WTC11 (cell line): ENCODE measurements at regions not wholly inside any gene's neighbourhood (a gene's known extent, or its start where the extent isn't known, plus 50 kb on each side); places are given as distances from the start of the nearest gene placed in this dataset.

Source experiments
- ATAC-seq: fragments of 200-7000 bp; cut with Tn5 transposase; 2 replicates; pipeline ENCODE4 v1.10.0; 2021; ENCODE audit warnings: mild to moderate bottlenecking, moderate library complexity
- CTCF ChIA-PET: fragments of 300-600 bp; sonication (Branson Sonifier 250); formaldehyde crosslinking; loops from one replicate; lab custom pipeline; 2021; ENCODE audit warnings: antibody characterized with exemption; lab: Charles Lee
- POLR2A ChIA-PET: fragments of 350-600 bp; sonication (Branson Sonifier 250); formaldehyde crosslinking; loops from one replicate; lab custom pipeline; 2021; ENCODE audit warnings: antibody characterized with exemption; lab: Charles Lee
- DNase-seq: peaks from one replicate; pipeline ENCODE4 v3.0.0; 2021; ENCODE audit warnings: low spot score
- H3K27ac Mint-ChIP-seq: 2 replicates; pipeline ENCODE4 v1.8.0; 2021; ENCODE audit warnings: mixed read lengths
- H3K27me3 Mint-ChIP-seq: 2 replicates; pipeline ENCODE4 v1.8.0; 2021; ENCODE audit warnings: low read depth, mild to moderate bottlenecking, moderate library complexity, mixed read lengths
- H3K36me3 Mint-ChIP-seq: 2 replicates; pipeline ENCODE4 v1.8.0; 2021; ENCODE audit warnings: mixed read lengths
- H3K4me1 Mint-ChIP-seq: 2 replicates; pipeline ENCODE4 v1.8.0; 2022; ENCODE audit warnings: mixed read lengths
- H3K4me3 Mint-ChIP-seq: 2 replicates; pipeline ENCODE4 v1.8.0; 2021; ENCODE audit warnings: mild to moderate bottlenecking, moderate library complexity, mixed read lengths
- H3K9me3 Mint-ChIP-seq: 2 replicates; pipeline ENCODE4 v1.8.0; 2021; ENCODE audit warnings: mixed read lengths
- ATF1 ChIP-seq: sonication (generic); formaldehyde crosslinking; IDR thresholded peaks from 2 replicates; pipeline ENCODE4 v1.8.1; 2023; ENCODE audit warnings: mild to moderate bottlenecking, moderate library complexity, missing genetic modification reagents
- CREM ChIP-seq: sonication (generic); formaldehyde crosslinking; IDR thresholded peaks from 2 replicates; pipeline ENCODE4 v1.8.1; 2022; ENCODE audit warnings: mild to moderate bottlenecking, missing genetic modification reagents, moderate library complexity
- CTCF ChIP-seq: fragments of 200-600 bp; IDR thresholded peaks from 2 replicates; pipeline ENCODE4 v1.8.0; 2022; ENCODE audit warnings: antibody characterized with exemption
- E2F4 ChIP-seq: sonication (generic); formaldehyde crosslinking; IDR thresholded peaks from 2 replicates; pipeline ENCODE4 v1.8.1; 2022; ENCODE audit warnings: low read depth, mild to moderate bottlenecking, moderate library complexity, missing genetic modification reagents, borderline replicate concordance
- JAZF1 ChIP-seq: fragments of 250-450 bp; sonication (Bioruptor Pico); IDR thresholded peaks from 2 replicates; pipeline ENCODE4 v1.9.0; 2021; ENCODE audit warnings: moderate library complexity, mild to moderate bottlenecking, inconsistent platforms
- TEAD1 ChIP-seq: sonication (generic); formaldehyde crosslinking; IDR thresholded peaks from 2 replicates; pipeline ENCODE4 v1.8.0; 2022; ENCODE audit warnings: mild to moderate bottlenecking, missing genetic modification reagents
- ZNF219 ChIP-seq: sonication (generic); formaldehyde crosslinking; IDR thresholded peaks from 2 replicates; pipeline ENCODE4 v1.8.0; 2023; ENCODE audit warnings: missing genetic modification reagents, mild to moderate bottlenecking, borderline replicate concordance
- ZNF416 ChIP-seq: fragments of 250-450 bp; sonication (Bioruptor Pico); IDR thresholded peaks from 2 replicates; pipeline ENCODE4 v1.9.0; 2021; ENCODE audit warnings: mild to moderate bottlenecking, inconsistent platforms
- ZNF423 ChIP-seq: fragments of 250-450 bp; sonication (Bioruptor Pico); IDR thresholded peaks from 2 replicates; pipeline ENCODE4 v2.1.2; 2022; ENCODE audit warnings: mild to moderate bottlenecking, moderate library complexity
- TF ChIP-seq, protein P1 (sequence below): fragments of 250-450 bp; sonication (Bioruptor Pico); IDR thresholded peaks from 2 replicates; pipeline ENCODE4 v1.9.0; 2021; ENCODE audit warnings: mild to moderate bottlenecking, borderline replicate concordance
- TF ChIP-seq, protein P2 (sequence below): fragments of 250-450 bp; sonication (Bioruptor Pico); IDR thresholded peaks from 2 replicates; pipeline ENCODE4 v1.9.0; 2021; ENCODE audit warnings: mild to moderate bottlenecking
- TF ChIP-seq, protein P3 (sequence below): fragments of 250-450 bp; sonication (Bioruptor Pico); IDR thresholded peaks from 2 replicates; pipeline ENCODE4 v1.8.0; 2021; ENCODE audit warnings: mild to moderate bottlenecking

DNA sequence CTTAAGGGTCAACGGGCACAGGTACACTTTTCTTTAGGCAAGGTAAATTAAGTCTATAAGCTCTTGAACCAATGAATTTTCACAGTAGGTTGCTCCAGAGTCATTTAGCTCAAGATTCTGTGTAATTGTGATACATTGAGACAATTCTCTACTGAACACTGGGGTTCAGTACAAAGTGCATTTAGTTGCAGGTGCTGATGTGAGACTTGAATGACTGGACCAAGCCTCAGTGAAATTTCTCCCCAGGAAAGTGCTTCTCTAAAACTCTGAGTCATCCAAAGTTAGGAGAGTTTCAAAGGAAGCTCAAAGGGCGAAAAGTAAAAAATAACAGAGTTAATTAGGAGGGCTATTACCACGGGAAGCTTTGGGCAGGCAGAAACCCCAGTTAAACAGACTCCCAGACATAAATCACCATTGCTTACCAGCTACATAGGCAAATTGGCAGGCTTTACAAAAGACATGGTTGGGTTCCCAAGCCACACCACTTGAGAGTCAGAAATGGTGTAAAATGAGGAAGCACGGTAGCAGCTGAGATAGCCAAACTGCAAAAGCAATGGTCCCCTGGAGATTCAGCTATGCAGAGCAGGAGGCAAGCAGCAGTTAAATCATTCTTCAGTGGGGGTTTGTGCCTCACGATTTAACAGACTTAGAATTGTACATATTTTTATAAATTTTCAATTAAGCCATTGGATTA is 202.6 kb downstream of the PCDH19 start:
- no peak for DNase-seq
- Mint-ChIP-seq H3K9me3 (no peaks in the 10 kb centered on the region), H3K36me3 (no peaks in the 10 kb centered on the region), H3K4me1 (peaks cover 7% of the 10 kb centered on the region), H3K27ac (no peak overlapping the region), H3K4me3 (no peak overlapping the region), H3K27me3 (no peaks in the 10 kb centered on the region)
- ATAC-seq, result no peak
- POLR2A ChIA-PET, result no interaction called here
- no peak for TF ChIP-seq ATF1 (CRISPR knock-in tag)
- TF ChIP-seq CTCF, result no peak
- TF ChIP-seq, protein P1, sequence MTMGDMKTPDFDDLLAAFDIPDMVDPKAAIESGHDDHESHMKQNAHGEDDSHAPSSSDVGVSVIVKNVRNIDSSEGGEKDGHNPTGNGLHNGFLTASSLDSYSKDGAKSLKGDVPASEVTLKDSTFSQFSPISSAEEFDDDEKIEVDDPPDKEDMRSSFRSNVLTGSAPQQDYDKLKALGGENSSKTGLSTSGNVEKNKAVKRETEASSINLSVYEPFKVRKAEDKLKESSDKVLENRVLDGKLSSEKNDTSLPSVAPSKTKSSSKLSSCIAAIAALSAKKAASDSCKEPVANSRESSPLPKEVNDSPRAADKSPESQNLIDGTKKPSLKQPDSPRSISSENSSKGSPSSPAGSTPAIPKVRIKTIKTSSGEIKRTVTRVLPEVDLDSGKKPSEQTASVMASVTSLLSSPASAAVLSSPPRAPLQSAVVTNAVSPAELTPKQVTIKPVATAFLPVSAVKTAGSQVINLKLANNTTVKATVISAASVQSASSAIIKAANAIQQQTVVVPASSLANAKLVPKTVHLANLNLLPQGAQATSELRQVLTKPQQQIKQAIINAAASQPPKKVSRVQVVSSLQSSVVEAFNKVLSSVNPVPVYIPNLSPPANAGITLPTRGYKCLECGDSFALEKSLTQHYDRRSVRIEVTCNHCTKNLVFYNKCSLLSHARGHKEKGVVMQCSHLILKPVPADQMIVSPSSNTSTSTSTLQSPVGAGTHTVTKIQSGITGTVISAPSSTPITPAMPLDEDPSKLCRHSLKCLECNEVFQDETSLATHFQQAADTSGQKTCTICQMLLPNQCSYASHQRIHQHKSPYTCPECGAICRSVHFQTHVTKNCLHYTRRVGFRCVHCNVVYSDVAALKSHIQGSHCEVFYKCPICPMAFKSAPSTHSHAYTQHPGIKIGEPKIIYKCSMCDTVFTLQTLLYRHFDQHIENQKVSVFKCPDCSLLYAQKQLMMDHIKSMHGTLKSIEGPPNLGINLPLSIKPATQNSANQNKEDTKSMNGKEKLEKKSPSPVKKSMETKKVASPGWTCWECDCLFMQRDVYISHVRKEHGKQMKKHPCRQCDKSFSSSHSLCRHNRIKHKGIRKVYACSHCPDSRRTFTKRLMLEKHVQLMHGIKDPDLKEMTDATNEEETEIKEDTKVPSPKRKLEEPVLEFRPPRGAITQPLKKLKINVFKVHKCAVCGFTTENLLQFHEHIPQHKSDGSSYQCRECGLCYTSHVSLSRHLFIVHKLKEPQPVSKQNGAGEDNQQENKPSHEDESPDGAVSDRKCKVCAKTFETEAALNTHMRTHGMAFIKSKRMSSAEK (CRISPR knock-in tag), result no peak
- CTCF ChIA-PET, result interaction anchor here (1.1 kb wide), 1 partner anchor 188 kb away, joined by 3 read pairs; no protein-coding TSS in a partner anchor

GRCh38 chrX:100204534-100204933 is 205.5 kb downstream of the PCDH19 start:
- CTCF ChIA-PET, result no interaction called here
- no peak overlapping the region for H3K27ac Mint-ChIP-seq
- H3K9me3 Mint-ChIP-seq, result no peaks in the 10 kb centered on the region
- no peak for TF ChIP-seq CREM (CRISPR knock-in tag)
- no peak for TF ChIP-seq ZNF416 (CRISPR knock-in tag)
- TF ChIP-seq, protein P2, sequence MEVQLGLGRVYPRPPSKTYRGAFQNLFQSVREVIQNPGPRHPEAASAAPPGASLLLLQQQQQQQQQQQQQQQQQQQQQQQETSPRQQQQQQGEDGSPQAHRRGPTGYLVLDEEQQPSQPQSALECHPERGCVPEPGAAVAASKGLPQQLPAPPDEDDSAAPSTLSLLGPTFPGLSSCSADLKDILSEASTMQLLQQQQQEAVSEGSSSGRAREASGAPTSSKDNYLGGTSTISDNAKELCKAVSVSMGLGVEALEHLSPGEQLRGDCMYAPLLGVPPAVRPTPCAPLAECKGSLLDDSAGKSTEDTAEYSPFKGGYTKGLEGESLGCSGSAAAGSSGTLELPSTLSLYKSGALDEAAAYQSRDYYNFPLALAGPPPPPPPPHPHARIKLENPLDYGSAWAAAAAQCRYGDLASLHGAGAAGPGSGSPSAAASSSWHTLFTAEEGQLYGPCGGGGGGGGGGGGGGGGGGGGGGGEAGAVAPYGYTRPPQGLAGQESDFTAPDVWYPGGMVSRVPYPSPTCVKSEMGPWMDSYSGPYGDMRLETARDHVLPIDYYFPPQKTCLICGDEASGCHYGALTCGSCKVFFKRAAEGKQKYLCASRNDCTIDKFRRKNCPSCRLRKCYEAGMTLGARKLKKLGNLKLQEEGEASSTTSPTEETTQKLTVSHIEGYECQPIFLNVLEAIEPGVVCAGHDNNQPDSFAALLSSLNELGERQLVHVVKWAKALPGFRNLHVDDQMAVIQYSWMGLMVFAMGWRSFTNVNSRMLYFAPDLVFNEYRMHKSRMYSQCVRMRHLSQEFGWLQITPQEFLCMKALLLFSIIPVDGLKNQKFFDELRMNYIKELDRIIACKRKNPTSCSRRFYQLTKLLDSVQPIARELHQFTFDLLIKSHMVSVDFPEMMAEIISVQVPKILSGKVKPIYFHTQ (CRISPR knock-in tag), result no peak
- no peak for TF ChIP-seq ZNF219 (CRISPR knock-in tag)
- no peak for TF ChIP-seq E2F4 (CRISPR knock-in tag)
- TF ChIP-seq, protein P3, sequence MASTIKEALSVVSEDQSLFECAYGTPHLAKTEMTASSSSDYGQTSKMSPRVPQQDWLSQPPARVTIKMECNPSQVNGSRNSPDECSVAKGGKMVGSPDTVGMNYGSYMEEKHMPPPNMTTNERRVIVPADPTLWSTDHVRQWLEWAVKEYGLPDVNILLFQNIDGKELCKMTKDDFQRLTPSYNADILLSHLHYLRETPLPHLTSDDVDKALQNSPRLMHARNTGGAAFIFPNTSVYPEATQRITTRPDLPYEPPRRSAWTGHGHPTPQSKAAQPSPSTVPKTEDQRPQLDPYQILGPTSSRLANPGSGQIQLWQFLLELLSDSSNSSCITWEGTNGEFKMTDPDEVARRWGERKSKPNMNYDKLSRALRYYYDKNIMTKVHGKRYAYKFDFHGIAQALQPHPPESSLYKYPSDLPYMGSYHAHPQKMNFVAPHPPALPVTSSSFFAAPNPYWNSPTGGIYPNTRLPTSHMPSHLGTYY (CRISPR knock-in tag), result no peak
- no peak for TF ChIP-seq JAZF1 (CRISPR knock-in tag)
- TF ChIP-seq CTCF, result no peak
- TF ChIP-seq ZNF423 (CRISPR knock-in tag), result no peak
- TF ChIP-seq TEAD1 (CRISPR knock-in tag), result no peak
- no peaks in the 10 kb centered on the region for H3K27me3 Mint-ChIP-seq
- DNase-seq (no peak), ATAC-seq (no peak)
- no peak overlapping the region for H3K4me3 Mint-ChIP-seq
- POLR2A ChIA-PET, result no interaction called here
- peaks cover 17% of the 10 kb centered on the region for H3K4me1 Mint-ChIP-seq
- H3K36me3 Mint-ChIP-seq, result no peaks in the 10 kb centered on the region
